Stimulated activated effector memory CD8-positive, alpha-beta T cell treated with anti-CD3 and anti-CD28 coated beads, Interleukin-12 subunit alpha, Interleukin-12 subunit beta, amount 100 ng/mL, for 72 hours (primary cell): ENCODE measurements at regions not wholly inside any gene's neighbourhood (a gene's known extent, or its start where the extent isn't known, plus 50 kb on each side); places are given as distances from the start of the nearest gene placed in this dataset.

Experiments used
- ATAC-seq: fragments of 150-1000 bp; cut with Tn5 transposase; 2 replicates; pipeline ENCODE4 v1.10.0; 2021
- DNase-seq, 2 donors: peaks; one replicate each; pipeline ENCODE4 v3.0.0; 2021 to 2022; ENCODE audit warnings: low spot score in 2 of 2
- H3K27ac Mint-ChIP-seq: one replicate; pipeline ENCODE4 v1.8.0; 2022; ENCODE audit warnings: mild to moderate bottlenecking, mixed read lengths
- H3K36me3 Mint-ChIP-seq: one replicate; pipeline ENCODE4 v1.8.0; 2022; ENCODE audit warnings: mild to moderate bottlenecking, mixed read lengths
- H3K4me1 Mint-ChIP-seq: one replicate; pipeline ENCODE4 v1.8.0; 2022; ENCODE audit warnings: mixed read lengths
- H3K4me3 Mint-ChIP-seq: one replicate; pipeline ENCODE4 v1.8.0; 2022; ENCODE audit warnings: mild to moderate bottlenecking, mixed read lengths
- H3K9me3 Mint-ChIP-seq: one replicate; pipeline ENCODE4 v1.8.0; 2022; ENCODE audit warnings: mixed read lengths

DNA sequence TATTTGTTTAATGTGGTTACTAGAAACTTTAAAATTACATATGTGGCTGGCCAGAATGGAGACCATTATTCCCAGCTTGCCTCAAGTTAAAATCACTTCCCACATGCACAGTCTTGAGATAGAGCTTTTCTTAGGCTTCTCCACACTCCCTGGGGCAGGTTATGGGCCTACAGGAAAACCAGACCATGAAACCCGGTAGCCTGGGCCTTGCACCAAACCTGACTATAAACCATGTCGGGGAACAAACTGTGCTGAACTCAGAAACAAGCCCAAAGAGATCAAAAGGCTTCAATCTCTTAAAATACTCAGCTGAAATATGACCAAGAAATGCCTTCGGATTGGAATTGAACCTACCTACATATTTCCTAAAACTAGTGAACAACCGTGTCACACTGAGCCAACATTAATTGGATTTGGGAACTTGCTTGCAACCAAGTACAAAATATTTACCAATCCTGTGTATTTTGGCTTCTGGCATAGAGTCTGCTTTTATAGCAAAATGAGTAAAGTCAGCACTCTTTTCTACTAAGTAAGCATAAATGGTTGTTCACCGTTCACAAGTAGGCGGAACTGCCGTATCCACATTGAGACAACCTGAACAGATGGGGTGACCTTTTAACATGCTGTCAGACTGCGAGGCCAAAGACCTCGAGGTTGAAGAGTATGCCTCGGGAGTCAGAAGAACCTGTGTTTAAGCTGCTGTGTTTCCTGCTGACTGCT, 199.5 kb downstream of the FAM76B start:
- Mint-ChIP-seq H3K4me3 (no peak overlapping the region), H3K36me3 (no peaks in the 10 kb centered on the region), H3K4me1 (peaks cover 10% of the 10 kb centered on the region), H3K9me3 (no peaks in the 10 kb centered on the region), H3K27ac (no peak overlapping the region)
- ATAC-seq (no peak), DNase-seq (no peak)

DNA sequence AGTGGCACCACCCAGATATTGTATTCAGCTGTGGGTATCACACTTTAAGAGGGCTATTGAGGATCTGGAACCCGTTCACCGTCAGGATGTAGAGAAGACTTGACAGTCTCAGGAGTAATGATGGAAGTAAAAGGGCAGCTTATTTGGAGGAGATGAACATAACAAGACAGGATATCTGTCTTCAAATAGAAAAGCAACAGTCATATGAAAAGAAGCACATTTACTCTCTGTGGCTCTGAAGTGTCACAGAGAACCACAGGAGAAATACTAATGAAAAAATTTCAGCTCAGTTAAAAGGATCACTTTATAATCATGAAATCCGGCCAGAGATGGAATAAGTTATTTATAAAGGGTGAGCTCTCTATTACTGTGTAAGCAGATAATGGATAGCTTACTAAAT, 200.8 kb downstream of the FAM76B start:
- no peak overlapping the region for H3K4me3 Mint-ChIP-seq
- no peaks in the 10 kb centered on the region for H3K36me3 Mint-ChIP-seq
- no peak for DNase-seq
- H3K27ac Mint-ChIP-seq, result no peak overlapping the region
- peak; percentile 70 for ATAC-seq
- H3K4me1 Mint-ChIP-seq, result peaks cover 10% of the 10 kb centered on the region
- H3K9me3 Mint-ChIP-seq, result no peaks in the 10 kb centered on the region

DNA sequence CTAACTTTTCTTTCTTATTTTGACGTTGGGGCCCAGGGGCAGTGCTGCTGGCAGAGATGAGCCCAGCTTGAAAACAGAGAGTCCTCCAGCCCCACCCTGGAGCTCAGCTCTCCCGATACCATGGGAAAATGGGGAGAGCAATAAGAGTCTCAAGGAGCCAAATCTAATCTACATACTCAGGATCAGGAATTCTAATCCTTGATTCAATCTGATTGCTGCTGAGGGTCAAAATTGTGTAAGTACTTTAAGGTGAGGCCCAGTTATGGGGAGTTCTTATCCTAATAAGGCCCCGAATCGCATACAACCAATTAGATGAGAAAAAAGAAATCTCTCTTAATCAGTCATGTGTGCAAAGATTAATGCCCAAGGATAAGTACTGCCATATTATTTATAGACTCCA, 202.9 kb downstream of the FAM76B start:
- ATAC-seq (no peak), DNase-seq (no peak)
- Mint-ChIP-seq H3K4me1 (peaks cover 10% of the 10 kb centered on the region), H3K4me3 (no peak overlapping the region), H3K36me3 (no peaks in the 10 kb centered on the region), H3K27ac (no peak overlapping the region), H3K9me3 (no peaks in the 10 kb centered on the region)

DNA sequence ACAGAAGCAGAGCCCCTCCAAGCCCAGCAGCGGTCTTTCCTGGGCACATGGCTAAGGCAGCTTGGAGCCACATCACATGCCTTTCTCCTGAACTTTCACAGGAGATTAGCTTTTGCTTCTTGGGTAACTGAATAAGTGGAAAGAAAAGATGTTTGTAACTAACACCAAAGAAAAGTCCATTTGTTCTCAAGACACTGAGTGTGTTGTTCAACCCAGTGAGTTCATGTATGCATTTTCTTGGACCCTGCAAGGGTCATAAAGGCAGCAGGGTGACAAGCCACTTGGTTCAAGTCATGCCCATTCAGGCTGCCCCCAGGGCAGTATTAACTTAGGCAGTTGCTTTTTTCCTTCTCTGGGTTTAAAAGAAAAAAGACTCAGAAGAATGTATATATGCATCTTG, 203.4 kb downstream of the FAM76B start:
- DNase-seq, result no peak
- Mint-ChIP-seq H3K4me3 (no peak overlapping the region), H3K4me1 (peaks cover 10% of the 10 kb centered on the region), H3K9me3 (no peaks in the 10 kb centered on the region), H3K36me3 (no peaks in the 10 kb centered on the region), H3K27ac (no peak overlapping the region)
- ATAC-seq, result no peak

DNA sequence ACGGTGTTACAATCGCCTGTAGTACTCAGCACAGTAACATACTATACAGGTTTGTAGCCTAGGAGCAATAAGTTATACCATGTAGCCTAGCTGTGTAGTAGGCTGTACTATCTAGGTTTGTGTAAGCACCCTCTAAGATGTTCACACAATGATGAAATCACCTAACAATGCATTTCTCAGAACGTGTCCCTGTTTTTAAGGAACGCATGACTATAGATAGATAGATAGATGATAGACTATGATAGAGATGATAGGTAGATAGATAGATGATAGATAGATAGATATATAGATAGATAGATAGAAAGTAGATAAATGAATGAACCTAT, 203.9 kb downstream of the FAM76B start:
- DNase-seq, result no peak
- Mint-ChIP-seq H3K36me3 (no peaks in the 10 kb centered on the region), H3K4me3 (no peak overlapping the region), H3K4me1 (peaks cover 10% of the 10 kb centered on the region), H3K9me3 (no peaks in the 10 kb centered on the region), H3K27ac (no peak overlapping the region)
- ATAC-seq, result no peak

DNA sequence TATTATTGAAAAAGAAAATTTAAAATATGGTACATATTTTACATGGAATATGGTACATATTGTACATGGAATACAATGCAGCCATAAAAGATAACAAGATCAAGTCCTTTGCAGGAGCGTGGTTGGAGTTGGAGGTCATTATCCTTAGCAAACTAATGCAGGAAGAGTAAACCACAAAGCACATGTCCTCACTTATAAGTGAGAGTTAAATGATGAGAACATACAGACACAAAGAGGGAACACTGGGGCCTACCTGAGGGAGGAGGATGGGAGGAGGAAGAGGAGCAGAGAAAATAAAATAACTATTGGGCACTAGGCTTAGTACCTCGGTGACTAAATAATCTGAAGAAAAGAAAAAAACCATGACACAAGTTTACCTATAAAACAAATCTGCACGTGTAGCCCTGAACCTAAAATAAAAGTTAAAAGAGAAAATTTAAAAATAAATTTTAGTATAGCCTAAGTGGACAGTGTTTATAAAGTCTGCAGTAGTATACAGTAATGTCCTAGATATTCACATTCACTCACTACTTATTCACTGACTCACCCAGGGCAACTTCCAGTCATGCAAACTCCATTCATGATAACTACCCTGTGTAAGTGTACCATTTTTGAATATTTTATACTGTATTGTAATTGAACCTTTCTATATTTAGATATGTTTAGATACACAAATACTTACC, 204.4 kb downstream of the FAM76B start:
- Mint-ChIP-seq H3K36me3 (no peaks in the 10 kb centered on the region), H3K4me3 (no peak overlapping the region), H3K4me1 (peaks cover 10% of the 10 kb centered on the region), H3K27ac (no peak overlapping the region), H3K9me3 (no peaks in the 10 kb centered on the region)
- DNase-seq, result no peak
- ATAC-seq, result peak; percentile 48

DNA sequence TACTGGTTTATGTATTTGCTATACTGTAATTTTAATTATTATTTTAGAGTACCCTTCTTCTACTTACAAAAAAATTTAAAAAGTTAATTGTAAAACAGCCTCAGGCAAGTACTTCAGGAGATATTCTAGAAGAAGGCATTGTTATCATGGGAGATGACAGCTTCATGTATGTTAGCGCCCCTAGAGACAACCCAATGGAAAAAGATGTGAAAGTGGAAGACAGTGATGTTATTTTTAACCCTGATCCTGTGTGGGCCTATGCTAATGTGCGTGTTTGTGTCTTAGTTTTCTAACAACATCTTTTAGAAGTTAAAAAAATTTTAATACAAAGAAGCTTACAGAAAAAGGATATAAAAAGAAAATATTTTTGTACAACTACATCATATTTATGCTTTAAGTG, 205.0 kb downstream of the FAM76B start:
- Mint-ChIP-seq H3K4me3 (no peak overlapping the region), H3K36me3 (no peaks in the 10 kb centered on the region), H3K4me1 (peaks cover 10% of the 10 kb centered on the region), H3K27ac (no peak overlapping the region), H3K9me3 (no peaks in the 10 kb centered on the region)
- ATAC-seq (no peak), DNase-seq (no peak)

DNA sequence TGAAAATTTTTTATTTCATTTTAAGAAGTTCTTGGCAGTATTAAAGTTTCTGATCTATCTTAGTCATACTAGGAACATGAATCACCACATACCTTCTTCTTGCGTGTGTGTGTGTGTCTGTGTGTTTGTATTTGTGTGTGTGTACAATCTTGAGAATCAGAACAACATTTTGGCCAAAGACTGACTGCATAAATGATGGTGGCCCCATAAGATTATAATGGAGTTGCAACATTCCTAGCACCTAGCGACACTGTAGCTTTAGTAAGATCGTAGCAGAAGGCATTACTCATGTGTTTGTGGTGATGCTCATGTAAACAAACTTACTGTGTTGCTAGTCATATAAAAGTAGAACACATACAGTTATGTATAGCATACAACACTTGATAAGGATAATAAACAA, 205.4 kb downstream of the FAM76B start:
- ATAC-seq (peak; percentile 74), DNase-seq (no peak)
- Mint-ChIP-seq H3K4me3 (no peak overlapping the region), H3K27ac (no peak overlapping the region), H3K36me3 (no peaks in the 10 kb centered on the region), H3K4me1 (peaks cover 10% of the 10 kb centered on the region), H3K9me3 (no peaks in the 10 kb centered on the region)

DNA sequence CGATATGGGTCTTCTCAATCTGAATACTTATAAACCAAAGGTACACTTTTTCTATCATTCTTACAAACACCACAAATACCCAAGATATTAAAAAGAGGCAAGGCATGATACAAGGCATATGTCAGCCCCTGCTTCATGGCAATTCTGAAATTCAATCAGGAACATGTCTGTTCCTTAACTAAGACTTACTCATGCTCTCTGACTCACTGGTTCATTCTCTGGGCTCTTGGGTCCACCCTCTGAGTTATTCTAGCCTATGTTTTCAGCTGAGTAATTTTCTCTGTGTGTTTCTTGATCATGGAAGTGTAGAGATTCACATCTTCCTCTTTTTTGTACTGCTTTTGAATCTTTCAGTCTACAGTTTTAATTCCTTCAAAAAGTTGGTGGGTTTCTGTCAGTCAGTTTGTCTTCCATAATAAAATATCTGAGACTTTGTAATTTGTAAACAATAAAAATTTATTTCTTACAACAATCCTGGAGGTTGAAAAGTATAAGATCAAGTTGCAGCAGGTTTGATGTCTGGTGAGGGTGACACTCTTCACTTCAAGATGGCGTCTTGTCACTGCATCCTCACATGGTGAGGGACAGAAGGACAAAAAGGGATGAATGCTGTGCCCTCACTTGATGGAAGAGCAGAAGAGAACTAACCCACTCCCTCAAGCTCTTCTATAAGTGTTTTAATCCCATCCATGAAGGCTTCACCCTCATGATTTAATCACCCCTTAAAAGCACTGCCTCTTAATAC, 211.7 kb downstream of the FAM76B start:
- H3K9me3 Mint-ChIP-seq, result no peaks in the 10 kb centered on the region
- no peak overlapping the region for H3K4me3 Mint-ChIP-seq
- no peaks in the 10 kb centered on the region for H3K4me1 Mint-ChIP-seq
- H3K36me3 Mint-ChIP-seq, result no peaks in the 10 kb centered on the region
- no peak overlapping the region for H3K27ac Mint-ChIP-seq
- no peak for DNase-seq
- ATAC-seq, result peak; percentile 97

DNA sequence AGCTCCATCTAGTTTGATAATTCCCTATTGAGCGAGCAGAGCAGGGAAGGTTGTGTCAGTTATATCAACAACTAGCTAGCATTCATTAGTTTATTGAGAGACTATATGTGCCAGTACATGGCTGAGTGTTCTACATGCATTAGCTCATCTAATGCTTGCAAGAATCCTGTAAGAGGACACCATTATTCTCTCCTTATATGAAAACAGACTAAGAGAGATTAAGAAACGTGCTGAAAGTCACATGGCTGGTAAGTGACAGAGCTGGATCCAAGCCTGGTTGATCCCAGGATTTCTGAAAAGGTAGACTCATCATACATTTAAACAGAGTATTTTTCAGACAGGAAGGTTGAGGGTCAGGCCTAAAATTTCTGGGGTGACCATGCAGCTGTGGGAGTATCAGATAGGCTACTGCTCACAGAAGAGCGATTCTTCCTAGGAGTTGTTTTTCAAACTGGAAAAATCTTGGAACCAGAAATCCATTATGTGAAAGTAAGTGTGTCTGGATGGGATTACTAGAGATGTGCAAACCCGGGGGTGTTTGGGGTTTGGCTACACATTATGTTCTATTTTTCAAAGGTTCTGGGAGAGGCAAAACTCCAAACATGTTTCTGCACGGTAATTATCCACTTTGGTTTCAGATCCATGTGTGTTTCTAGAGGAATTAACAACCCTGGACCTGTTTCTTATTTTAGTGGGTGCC, 213.3 kb downstream of the FAM76B start:
- DNase-seq, result no peak
- no peak for ATAC-seq
- H3K4me1 Mint-ChIP-seq, result no peaks in the 10 kb centered on the region
- no peaks in the 10 kb centered on the region for H3K36me3 Mint-ChIP-seq
- H3K27ac Mint-ChIP-seq, result no peak overlapping the region
- H3K4me3 Mint-ChIP-seq, result no peak overlapping the region
- H3K9me3 Mint-ChIP-seq, result no peaks in the 10 kb centered on the region

DNA sequence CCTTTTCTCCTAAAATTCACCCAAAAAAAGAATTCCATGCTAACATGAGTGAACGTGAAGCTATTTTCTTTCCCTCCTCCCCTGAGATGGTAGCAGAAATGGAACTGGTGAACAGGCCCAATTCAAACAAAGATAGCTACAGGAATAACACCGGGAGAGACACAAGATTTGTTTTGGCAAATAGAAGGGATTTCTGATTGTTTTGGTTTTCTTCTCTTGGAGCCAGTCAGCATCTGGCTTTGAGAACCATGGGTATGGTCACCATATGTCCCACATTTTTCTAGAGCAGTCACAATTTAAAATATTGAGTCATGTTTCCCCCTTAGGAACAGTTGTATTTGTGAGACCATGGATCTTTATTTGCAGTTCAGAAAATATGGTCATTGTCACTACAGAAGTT, 214.1 kb downstream of the FAM76B start:
- Mint-ChIP-seq H3K27ac (no peak overlapping the region), H3K4me3 (no peak overlapping the region), H3K36me3 (no peaks in the 10 kb centered on the region), H3K4me1 (no peaks in the 10 kb centered on the region), H3K9me3 (no peaks in the 10 kb centered on the region)
- ATAC-seq, result no peak
- DNase-seq, result no peak

DNA sequence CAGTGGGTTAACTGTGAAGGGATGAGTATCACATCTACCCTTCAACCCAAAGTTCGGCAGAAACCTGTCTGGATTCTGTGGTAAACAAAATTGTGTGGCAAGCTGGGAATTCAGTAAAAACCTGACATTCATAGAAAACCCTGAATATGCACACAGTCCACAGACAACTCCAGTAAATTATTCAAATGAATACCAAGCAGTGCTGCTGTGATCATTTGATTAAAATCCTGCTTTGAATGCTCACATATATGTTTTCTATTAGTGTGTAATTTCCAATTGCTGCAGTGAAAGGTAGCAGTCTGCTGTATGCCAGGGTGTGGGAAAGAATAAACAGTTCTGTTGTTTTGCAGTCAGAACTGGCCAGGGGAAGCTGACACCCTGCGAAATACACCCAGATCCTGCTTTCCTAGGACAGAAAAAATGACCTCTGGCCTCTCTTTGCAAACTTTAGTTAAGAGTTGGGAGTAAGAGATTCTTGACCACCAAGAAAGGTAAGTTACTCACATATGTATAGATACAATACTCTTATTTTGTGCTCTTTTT, 217.8 kb downstream of the FAM76B start:
- H3K27ac Mint-ChIP-seq, result no peak overlapping the region
- no peaks in the 10 kb centered on the region for H3K36me3 Mint-ChIP-seq
- H3K9me3 Mint-ChIP-seq, result peaks cover 3% of the 10 kb centered on the region
- no peaks in the 10 kb centered on the region for H3K4me1 Mint-ChIP-seq
- ATAC-seq (no peak), DNase-seq (no peak)
- H3K4me3 Mint-ChIP-seq, result no peak overlapping the region

DNA sequence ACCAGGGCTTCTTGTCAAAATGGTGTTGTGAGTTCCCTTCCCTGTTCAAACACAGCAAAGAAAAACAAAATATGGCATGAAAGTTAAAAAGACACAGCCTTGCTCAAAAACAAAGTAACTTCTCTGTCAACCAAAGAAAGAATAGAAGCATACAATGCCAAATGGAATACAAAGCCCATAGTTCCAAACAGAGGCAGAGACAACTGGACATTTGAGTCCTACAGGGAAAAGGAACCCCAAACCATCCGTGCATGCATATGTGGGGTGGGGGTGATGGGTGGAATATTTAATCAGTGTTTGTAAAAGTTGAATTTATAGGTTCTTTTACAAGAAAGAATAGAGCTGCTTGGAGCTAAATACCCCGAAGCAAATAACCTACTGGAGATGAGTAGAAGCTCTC, 218.7 kb downstream of the FAM76B start:
- Mint-ChIP-seq H3K4me3 (no peak overlapping the region), H3K9me3 (peaks cover 3% of the 10 kb centered on the region), H3K36me3 (no peaks in the 10 kb centered on the region), H3K27ac (no peak overlapping the region), H3K4me1 (no peaks in the 10 kb centered on the region)
- no peak for DNase-seq
- no peak for ATAC-seq

DNA sequence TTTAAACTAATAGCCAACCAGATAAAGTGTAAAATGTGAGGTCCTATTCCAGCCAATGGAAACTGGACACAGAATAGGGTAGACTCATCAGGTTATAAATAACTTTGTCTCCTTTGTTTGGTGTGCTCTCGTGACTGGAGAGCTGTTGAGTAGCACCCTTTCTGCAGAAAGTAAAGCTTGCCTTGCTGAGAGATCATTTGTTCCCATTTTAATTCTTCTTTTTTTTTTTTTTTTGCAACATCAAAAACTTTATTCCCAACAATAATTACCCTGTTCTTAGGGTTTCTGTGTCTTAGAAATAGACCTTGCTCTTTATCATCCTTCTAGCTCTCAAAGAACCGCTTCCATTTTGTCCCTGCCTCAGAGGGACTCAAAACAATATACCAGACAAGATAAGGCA, 220.4 kb downstream of the FAM76B start:
- DNase-seq, result no peak
- no peak overlapping the region for H3K27ac Mint-ChIP-seq

DNA sequence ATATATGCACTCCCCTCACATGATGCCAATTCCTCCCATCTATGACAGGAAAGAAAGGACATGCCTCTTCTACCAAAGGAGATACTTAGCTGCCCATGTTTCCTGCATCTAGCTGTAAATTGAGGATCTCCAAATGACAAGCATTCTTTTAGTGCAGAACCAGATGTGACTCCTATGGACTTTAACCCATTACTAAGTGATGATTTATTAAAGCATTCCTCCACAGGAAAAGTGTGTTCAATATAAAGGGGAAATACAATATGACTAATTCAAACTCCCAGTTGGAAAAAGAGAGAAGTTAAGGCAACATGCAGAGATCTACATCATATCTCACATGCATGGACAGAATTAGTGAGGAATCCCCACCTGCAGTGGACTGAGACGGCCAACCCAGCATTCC, 221.3 kb downstream of the FAM76B start:
- peaks cover 4% of the 10 kb centered on the region for H3K4me1 Mint-ChIP-seq
- no peaks in the 10 kb centered on the region for H3K36me3 Mint-ChIP-seq
- H3K27ac Mint-ChIP-seq, result no peak overlapping the region
- no peak for DNase-seq
- H3K4me3 Mint-ChIP-seq, result no peak overlapping the region
- peaks cover 3% of the 10 kb centered on the region for H3K9me3 Mint-ChIP-seq
- ATAC-seq, result no peak

More for the DNA sequence above, 220.4 kb downstream of the FAM76B start:
- H3K4me1 Mint-ChIP-seq, result no peaks in the 10 kb centered on the region
- no peak for ATAC-seq
- H3K4me3 Mint-ChIP-seq, result no peak overlapping the region
- H3K36me3 Mint-ChIP-seq, result no peaks in the 10 kb centered on the region
- peaks cover 3% of the 10 kb centered on the region for H3K9me3 Mint-ChIP-seq
